ENCODE measurements at regions not wholly inside any gene's neighbourhood (a gene's known extent, or its start where the extent isn't known, plus 50 kb on each side); places are given as distances from the start of the nearest gene placed in this dataset.

- no peak for DNase-seq (ENCODE audit: low read depth, low spot score)
Observed at GRCh38 chr2:146048141-146048540, 1528.2 kb upstream of the ZEB2 start.

GRCh38 chr2:146041274-146041910 is 1521.5 kb upstream of the ZEB2 start:
- no peak for DNase-seq (ENCODE audit: low read depth, low spot score)

GRCh38 chr2:146040051-146040450 is 1520.1 kb upstream of the ZEB2 start:
- DNase-seq (ENCODE audit: low read depth, low spot score), result no peak

DNA sequence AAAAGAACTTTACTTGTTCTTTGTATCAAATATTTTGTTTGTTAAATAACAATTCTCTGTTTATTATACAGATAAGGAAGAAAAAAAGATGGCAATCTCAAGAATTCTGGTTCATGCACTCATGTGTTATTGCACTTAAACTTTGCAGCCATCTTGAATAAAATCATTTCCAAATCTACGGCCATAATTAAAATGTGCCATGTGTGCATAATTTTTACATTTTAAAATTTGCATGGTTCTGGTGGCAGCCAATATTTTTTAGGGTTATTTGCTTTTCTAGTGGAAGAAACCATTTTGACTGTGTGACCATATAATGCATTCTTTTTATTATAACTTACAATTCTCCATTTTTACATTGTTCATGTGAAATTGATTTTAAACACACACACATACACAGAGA is 1518.1 kb upstream of the ZEB2 start:
- no peak for DNase-seq (ENCODE audit: low read depth, low spot score)

DNA sequence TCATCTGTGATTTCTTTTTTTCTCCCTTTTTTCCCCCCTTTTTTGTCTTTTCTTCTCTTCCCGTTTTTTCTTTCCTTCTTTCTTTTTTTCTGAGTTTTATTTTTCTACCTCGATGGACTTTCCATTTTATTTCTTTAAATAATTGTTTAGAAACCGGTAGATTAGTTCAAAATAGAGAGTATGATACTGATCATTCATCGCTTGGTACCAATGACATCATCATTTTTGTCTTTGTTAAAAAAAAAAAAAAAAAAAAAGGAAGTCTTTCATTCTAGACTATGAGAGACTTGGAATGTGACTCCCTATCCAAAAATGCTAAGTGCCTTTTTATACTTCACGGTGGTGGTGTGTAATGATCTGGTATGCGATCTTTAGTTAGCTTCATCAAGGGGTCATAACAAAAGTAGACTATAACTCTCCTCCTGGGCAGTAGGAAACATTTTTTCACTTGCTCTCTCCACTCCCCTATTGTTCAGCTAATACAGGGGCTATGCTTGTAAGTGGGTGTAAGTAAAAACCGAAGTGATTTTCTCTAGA is 1517.5 kb upstream of the ZEB2 start:
- no peak for DNase-seq (ENCODE audit: low read depth, low spot score)

DNA sequence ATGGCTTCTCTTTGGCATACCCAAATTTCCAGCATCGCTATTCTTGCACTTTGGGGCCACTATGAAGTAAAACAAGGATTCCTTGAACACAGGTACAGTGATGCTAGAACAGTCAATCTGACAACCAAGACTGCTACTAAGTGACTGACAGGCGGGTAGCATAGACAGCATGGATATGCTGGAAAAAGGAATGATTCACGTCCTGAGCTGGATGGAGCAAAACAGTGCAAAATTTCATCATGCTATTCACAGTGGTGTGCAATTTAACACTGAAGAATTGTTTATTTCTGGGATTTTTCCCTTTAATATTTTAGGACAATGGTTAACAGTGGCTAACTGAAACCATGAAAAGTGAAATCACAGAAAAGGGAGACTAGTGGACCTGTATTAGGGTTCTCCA is 1511.2 kb upstream of the ZEB2 start:
- no peak for DNase-seq (ENCODE audit: low read depth, low spot score)

DNA sequence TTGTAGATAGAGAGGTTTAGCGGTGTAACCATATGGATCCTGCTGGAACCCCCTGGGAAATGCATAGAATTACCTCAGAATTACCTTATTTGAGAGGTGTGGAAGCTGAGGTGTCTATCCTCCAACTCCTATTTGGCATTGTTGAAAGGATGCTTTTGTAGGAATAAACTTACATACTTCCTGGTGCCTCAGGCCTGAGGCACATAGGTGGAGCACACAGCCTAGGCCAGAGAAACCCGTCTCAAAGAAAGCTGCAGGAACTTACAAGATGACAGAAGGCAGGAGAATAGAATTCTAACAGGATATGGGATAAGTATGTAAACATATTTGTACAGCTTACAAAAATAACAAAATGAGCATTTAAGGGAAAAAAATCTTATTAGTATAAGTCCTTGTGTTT is 1507.2 kb upstream of the ZEB2 start:
- DNase-seq (ENCODE audit: low read depth, low spot score), result no peak

- DNase-seq (ENCODE audit: low read depth, low spot score), result no peak
Observed at GRCh38 chr2:146025519-146025918, 1505.6 kb upstream of the ZEB2 start.

- no peak for DNase-seq (ENCODE audit: low read depth, low spot score)
Observed at GRCh38 chr2:146024212-146024743, 1504.4 kb upstream of the ZEB2 start.

- no peak for DNase-seq (ENCODE audit: low read depth, low spot score)
Observed at GRCh38 chr2:146004462-146004861, 1484.5 kb upstream of the ZEB2 start.

DNA sequence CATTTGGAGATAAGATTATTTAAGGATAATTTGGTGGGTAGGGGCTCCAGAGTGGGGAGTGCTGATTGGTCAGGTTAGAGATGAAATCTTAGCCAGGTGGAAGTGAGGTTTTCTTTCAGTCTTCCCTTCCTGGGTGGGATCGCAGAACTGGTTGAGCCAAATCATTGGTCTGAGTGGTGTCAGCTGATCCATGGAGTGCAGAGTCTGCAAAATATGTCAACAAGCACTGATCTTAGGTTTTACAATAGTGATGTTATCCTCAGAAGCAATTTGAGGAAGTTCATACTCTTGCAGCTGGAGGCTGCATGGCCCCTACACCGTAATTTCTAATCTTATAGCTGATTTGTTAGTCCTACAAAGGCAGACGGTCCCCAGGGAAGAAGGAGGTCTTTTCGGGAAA is 1483.4 kb upstream of the ZEB2 start:
- DNase-seq (ENCODE audit: low read depth, low spot score), result no peak

- no peak for DNase-seq (ENCODE audit: low read depth, low spot score)
Observed at GRCh38 chr2:145994910-145995309, 1475.0 kb upstream of the ZEB2 start.

DNA sequence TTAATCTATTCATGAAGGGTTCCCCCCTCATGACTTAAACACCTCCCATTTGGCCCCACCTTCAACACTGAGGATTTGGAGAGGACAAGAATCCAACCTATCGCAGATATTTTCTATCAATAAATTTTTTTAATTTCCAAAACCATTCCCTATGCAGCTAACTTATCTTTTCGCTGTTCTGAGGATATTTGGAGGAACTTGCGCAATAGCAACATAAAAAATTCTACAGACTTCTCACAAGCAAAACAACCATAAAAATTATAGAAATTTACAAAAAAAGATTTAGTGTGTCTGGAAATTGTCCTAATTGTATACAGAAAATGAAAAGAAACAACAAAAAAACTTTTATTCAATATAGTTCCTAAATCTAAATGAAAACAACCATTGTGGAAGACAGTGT is 1472.7 kb upstream of the ZEB2 start:
- DNase-seq (ENCODE audit: low read depth, low spot score), result no peak

DNA sequence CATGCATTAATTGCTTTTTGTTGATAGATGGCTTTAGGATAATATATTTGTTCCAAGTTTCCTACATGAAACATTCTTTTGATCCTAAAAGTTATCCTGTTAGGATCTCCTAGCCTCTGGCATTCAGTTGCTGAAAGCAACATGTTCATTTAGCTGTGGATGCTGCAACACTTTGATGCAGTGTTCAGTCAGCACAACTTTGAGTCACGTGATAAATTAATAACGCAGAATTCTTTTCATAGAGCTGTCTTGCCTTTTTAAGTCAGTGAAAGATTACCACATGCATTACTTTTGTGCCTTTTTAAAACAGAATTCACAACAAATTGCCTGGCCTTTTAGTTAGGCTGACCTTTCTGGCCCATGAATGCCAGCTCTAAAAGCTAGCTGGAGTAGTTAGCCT is 1467.9 kb upstream of the ZEB2 start:
- DNase-seq (ENCODE audit: low read depth, low spot score), result no peak

GRCh38 chr2:145985517-145985916 is 1465.6 kb upstream of the ZEB2 start:
- no peak for DNase-seq (ENCODE audit: low read depth, low spot score)

DNA sequence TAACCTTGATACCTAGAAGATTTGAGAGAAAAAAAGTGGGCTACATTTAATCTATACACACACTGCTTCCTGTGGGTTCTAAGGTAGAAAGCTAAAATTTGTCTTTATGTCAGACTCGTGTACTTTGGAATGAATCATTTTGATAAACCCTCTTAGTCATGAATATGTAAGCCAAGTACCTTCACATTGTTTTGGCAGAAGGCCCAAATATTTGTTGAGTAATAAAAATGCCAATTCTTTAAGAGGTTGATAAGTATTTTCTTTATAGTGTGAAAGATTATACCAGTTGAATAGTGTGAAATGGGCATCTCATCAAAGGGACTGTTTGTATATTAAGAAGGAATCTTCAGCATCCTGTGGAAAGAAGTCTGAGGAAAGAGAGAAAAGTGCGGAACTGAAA is 1464.7 kb upstream of the ZEB2 start:
- DNase-seq (ENCODE audit: low read depth, low spot score), result no peak

GRCh38 chr2:145980318-145980717 is 1460.4 kb upstream of the ZEB2 start:
- no peak for DNase-seq (ENCODE audit: low read depth, low spot score)

- no peak for DNase-seq (ENCODE audit: low read depth, low spot score)
Observed at GRCh38 chr2:145975406-145975805, 1455.5 kb upstream of the ZEB2 start.

- no peak for DNase-seq (ENCODE audit: low read depth, low spot score)
Observed at GRCh38 chr2:145961846-145962245, 1441.9 kb upstream of the ZEB2 start.

GRCh38 chr2:145960479-145961163 is 1440.7 kb upstream of the ZEB2 start:
- no peak for DNase-seq (ENCODE audit: low read depth, low spot score)

DNA sequence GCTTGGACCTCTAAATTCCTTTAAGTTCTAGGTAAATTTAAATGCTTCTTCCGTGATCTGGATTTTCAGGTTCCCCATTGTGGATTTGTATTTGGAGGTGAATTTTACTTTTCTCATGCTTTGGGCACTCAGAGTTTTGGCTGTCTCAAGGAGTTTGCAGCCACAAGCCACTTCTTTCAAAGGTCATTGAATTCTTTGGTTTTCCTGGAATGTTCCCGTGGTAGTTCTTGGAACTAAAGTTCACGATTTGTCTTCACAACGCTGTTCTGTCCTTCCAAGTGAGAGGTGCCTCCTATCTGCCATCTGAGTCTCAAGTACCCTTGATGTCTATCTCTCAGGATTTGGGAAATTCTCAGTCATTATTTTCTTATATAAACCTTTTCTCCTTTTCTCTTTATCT is 1438.7 kb upstream of the ZEB2 start:
- DNase-seq (ENCODE audit: low read depth, low spot score), result no peak

GRCh38 chr2:145957929-145958328 is 1438.0 kb upstream of the ZEB2 start:
- DNase-seq (ENCODE audit: low read depth, low spot score), result no peak

DNA sequence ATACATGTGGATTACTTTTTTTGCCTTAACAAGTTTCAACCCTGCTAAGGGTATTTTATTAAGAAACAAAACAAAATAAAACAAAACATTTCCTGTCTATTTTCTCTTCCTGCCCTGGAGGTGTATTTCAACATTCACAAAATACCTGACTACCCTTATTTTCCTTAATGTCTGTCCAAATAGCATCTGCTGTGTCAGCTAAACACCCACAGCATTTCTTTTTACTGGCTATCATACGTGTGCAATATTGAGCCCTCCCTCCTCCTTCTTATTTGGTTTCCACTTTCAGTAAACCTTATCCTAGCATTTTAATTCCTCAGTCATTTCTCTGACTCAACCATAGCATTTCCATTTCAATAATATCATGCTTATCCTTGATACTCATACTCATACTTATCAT is 1420.0 kb upstream of the ZEB2 start:
- DNase-seq (ENCODE audit: low read depth, low spot score), result no peak
